ENCODE measurements at regions not wholly inside any gene's neighbourhood (a gene's known extent, or its start where the extent isn't known, plus 50 kb on each side); places are given as distances from the start of the nearest gene placed in this dataset.
A peak's percentile ranks its signal among the peaks of the same experiment; 100 is the strongest.
"Not testable (repeated sequence)": the region's sequence is repeated elsewhere in the genome, so short reads cannot be mapped to it uniquely, and the experiment has no call there.

DNA sequence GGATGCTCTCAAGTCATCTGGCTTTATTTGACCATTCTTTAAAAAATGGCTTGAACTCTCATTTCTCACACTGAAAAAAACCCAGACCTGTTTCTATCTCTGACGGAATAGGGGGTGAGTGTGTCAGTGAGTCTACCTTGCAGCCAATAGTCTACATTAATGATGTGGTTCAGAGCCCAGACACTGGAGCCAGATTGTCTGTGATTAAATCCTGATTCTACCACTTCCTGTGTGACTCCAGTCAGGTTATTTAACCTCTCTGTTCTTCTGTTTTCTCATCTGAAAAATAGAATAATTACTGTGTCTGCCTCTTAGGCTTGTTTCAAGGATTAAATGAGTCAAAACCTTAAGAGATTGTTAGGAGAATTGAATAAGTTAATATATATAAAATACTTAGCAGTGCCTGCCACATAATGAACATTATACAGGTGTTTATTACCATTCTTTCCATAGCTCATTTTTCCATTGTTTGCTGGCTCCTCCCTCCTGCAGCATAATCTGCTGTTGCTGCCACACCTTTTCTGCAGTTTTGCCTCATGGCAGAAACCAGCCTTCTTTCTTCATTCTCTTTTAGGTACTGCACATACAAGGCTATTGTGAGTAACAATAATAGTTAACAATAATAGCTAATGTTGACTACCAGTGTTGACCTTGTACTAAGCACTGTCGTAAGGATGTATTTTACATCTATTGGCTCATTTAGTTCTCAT, 157.6 kb upstream of the IVNS1ABP start:
- no peak for DNase-seq (ENCODE audit: low spot score)

- no peak for DNase-seq (ENCODE audit: low spot score)
These were observed 156.1 kb upstream of the IVNS1ABP start for GRCh38 chr1:185473186-185473585.

GRCh38 chr1:185468626-185469025, 151.6 kb upstream of the IVNS1ABP start:
- no peak for DNase-seq (ENCODE audit: low spot score)

DNA sequence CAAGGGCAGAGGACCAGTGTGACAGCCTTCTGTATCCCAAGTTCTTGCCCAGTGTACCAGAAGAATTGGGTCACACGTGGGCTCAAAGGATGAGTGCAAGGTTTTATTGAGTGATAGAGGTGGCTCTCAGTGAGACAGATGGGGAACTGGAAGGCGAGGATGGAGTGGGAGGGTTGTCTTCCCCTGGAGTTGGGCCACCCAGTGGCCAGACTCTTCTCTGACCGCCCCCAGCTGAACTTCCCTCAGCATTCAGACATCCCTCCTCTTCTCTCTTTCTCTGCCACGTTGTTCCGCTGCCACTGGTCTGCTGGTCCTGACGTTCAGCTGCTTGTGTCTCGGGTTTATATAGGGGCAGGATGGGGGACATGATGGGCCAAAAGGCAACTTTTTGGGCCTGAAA, 150.1 kb upstream of the IVNS1ABP start:
- DNase-seq (ENCODE audit: low spot score) = no peak

GRCh38 chr1:185464777-185465176, 147.7 kb upstream of the IVNS1ABP start:
- no peak for DNase-seq (ENCODE audit: low spot score)

DNA sequence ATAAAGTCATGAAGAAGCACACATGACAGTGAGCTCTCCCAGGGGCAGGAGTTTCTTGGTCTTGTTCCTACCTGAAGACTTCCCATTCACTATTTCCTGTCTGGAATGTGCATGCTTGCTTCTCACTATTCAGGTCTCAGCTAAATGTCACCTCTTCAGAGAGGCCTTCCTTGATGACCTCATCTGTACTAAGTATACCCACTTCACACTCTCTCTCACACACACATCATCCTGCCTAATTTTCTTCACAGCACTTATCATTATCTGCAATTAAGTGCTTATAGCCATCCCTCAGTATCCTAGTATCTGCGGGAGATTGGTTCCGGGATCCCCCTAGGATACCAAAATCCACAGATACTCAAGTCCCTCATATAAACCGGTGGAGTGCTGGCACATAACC, 146.4 kb upstream of the IVNS1ABP start:
- no peak for DNase-seq (ENCODE audit: low spot score)

DNA sequence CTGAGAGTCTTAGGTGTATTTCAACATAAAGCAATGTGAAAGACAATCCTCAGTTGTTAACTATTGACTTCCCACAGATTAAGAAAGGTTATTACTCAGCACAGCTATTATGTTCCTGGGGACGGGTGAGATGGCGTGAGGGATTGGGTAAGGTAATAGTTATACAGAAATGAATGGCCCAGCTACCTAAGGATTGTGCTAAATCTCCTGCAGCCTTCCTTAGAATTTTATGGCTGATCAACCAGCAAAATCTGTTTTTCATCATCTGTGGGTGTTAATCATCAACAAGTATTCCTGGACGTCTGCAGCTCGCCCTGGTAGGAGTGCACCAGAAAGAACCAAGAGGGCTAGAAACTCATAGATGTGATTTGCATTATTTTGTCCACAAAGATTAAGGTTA, 146.0 kb upstream of the IVNS1ABP start:
- no peak for DNase-seq (ENCODE audit: low spot score)

GRCh38 chr1:185460723-185461122, 143.7 kb upstream of the IVNS1ABP start:
- not testable (repeated sequence) for DNase-seq (ENCODE audit: low spot score)

DNA sequence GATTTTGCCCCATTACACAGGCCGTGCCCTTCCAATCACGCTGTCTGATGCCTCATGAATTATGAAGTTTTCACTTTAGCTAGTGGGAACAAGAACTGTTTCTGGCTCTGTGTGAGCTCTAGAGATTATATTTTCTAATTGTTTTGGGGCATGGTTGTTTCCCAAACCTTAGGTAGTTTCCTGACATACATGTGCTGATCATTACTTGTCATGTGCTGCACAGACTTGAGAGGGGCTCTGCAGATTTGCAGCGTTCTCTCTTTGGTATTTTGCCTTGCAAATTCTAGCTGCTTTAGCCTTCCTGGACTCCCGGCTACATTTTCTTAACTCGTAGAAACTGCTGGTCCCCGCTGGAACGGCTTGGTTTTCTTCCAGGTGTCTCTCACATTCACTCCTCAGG, 142.1 kb upstream of the IVNS1ABP start:
- DNase-seq (ENCODE audit: low spot score) = no peak

DNA sequence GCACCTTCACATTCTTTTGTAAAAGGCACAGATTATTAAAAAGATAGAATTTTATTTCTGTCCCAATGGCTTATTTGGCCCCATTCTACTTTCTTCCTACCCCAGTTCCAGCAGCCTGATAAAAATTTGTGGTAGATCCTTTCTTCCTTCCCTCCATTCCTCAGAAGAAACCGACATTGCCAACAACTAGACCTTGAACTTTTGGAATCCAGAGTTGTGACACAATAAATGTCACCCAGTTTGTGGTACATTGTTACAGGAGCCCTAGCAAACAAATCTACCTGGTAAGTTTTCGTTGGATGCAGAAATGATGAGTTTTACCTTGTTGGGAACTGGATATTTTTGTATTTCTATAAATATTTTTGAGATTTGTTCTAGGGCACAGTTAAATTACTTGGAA, 141.6 kb upstream of the IVNS1ABP start:
- no peak for DNase-seq (ENCODE audit: low spot score)

GRCh38 chr1:185453496-185454192, 136.6 kb upstream of the IVNS1ABP start:
- DNase-seq (ENCODE audit: low spot score) = no peak

- no peak for DNase-seq (ENCODE audit: low spot score)
These were observed 133.9 kb upstream of the IVNS1ABP start for GRCh38 chr1:185450917-185451316.

- DNase-seq (ENCODE audit: low spot score) = no peak
These were observed 133.2 kb upstream of the IVNS1ABP start for GRCh38 chr1:185450060-185450788.

DNA sequence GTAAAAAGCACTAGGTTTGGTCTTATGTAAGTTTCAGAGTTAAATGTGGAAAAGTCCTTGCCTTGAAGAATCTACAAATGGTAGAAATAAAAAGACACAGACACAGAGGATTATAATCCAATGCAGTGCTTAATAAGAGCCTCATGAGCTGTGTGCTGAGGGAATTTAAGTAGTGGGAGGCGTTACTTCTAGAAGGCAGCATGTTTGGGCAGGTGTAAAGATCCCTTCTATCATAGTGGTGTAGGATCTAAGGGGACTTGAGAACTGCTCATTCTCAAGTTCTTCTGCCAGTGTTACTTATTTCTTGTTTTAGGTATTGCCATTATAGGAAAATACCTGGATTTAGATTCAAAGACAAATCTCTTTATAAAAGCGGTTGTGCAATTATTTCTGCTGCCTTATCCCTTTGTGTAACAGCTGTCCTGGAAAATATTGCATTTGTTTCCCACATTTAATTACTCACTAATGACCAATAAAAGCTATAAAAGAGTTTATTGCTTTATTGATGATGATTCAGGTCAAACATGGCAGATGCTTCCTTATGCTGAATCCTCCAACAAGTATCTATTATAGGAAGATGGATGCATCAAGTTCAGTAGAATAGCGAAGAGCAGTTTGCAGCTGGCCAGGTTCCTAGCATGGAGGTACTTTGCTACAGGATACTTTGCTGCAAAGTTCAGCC, 132.5 kb upstream of the IVNS1ABP start:
- DNase-seq (ENCODE audit: low spot score) = no peak

GRCh38 chr1:185448591-185449186, 131.6 kb upstream of the IVNS1ABP start:
- DNase-seq (ENCODE audit: low spot score) = peak; percentile 61

DNA sequence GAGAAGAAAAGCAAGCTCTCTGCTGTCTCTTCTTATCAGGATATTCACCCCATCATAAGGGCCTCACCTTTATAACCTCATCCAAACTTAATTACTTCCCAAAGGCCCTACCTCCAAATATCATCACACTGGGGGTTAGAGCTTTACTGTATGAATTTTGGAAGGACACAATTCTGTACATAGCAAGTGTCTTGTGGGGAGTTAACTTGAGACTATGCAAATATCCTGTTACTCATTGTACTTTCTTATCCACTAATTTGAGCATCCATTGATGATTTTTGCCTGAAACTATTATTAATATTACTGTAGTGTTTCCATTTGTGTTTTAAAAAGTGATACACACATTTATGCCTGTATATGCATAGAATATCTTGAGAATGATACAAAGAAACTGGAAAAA, 129.1 kb upstream of the IVNS1ABP start:
- no peak for DNase-seq (ENCODE audit: low spot score)

GRCh38 chr1:185445594-185445993, 128.6 kb upstream of the IVNS1ABP start:
- no peak for DNase-seq (ENCODE audit: low spot score)

- no peak for DNase-seq (ENCODE audit: low spot score)
These were observed 127.6 kb upstream of the IVNS1ABP start for GRCh38 chr1:185444676-185445075.

GRCh38 chr1:185442050-185442449, 125.0 kb upstream of the IVNS1ABP start:
- DNase-seq (ENCODE audit: low spot score) = no peak

DNA sequence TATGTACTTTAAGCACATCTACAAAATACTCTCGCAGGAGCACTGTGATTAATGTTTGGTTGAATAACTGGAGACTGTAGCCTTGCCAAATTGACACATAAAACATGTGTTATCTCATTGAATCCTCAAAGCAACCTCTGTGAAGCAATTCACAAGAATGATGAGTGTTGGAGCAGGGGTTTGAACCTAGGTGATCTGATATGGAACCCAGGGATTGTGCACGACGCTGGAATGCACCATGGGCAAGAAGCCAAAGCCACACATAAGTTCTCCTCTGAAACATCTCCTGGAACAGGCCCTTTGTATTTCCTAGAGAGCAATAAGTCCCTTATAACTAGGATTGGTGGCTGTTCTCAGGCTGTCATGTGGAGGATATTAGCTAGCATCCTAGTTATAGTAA, 124.6 kb upstream of the IVNS1ABP start:
- DNase-seq (ENCODE audit: low spot score) = peak; percentile 71

DNA sequence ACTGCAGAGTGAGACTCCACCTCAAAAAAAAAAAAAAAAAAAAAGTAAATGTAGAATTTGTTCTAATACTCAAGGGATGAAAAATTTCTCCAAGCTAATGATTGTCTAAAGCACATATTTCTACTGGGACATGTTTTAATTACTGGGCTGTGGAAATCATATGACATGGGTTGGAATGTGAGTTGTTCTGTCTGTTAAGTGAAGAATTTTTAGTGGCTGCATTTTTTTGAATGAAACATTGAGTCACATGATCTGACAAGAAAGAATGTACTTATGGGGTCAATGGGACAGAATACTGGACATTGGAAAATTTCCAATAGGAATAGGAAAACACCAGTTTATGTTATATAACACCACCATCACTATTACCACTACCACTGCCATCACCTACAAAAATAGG, 123.8 kb upstream of the IVNS1ABP start:
- no peak for DNase-seq (ENCODE audit: low spot score)

Data from HT-29 (cell line).